IMR-90 (cell line): ENCODE measurements at regions not wholly inside any gene's neighbourhood (a gene's known extent, or its start where the extent isn't known, plus 50 kb on each side); places are given as distances from the start of the nearest gene placed in this dataset.

Source experiments
- ATAC-seq: fragments of 200-7000 bp; cut with Tn5 transposase; 2 replicates; pipeline ENCODE4 v1.9.1; 2020; ENCODE audit warnings: low read depth, mild to moderate bottlenecking, moderate library complexity
- BruUV-seq: library from RNA; stranded (reverse); fragments of 400-500 nt; replicated peaks from 2 replicates; lab custom pipeline; 2021; lab: Mats Ljungman, UMichigan
- CTCF ChIA-PET: fragments of 300-600 bp; formaldehyde crosslinking; extraction: SDS; loops from one replicate; lab custom pipeline; 2021; ENCODE audit warnings: antibody characterized with exemption; lab: Yijun Ruan, JAX
- POLR2A ChIA-PET: fragments of 300-600 bp; sonication (Branson Sonifier 250); formaldehyde crosslinking; loops from one replicate; lab custom pipeline; 2022; ENCODE audit warnings: antibody characterized with exemption; ENCODE audit not compliant: unreplicated experiment; lab: Charles Lee
- DNase-seq: peaks from one replicate; pipeline ENCODE4 v3.0.0; 2013
- H2AFZ ChIP-seq: replicated peaks from 2 replicates; pipeline ENCODE3; 2013; ENCODE audit warnings: low read length, mild to moderate bottlenecking; ENCODE audit not compliant: poor library complexity
- H2AK5ac ChIP-seq: 2 replicates; pipeline ENCODE4 v1.6.1; 2013; ENCODE audit warnings: low read depth, low read length, inconsistent platforms
- H2AK9ac ChIP-seq: replicated peaks from 2 replicates; pipeline ENCODE3; 2013; ENCODE audit warnings: mild to moderate bottlenecking, low read depth, low read length, moderate library complexity; ENCODE audit not compliant: poor library complexity
- H2BK120ac ChIP-seq: 2 replicates; pipeline ENCODE4 v1.6.1; 2013; ENCODE audit warnings: low read depth, low read length, inconsistent platforms
- H2BK15ac ChIP-seq: 3 replicates; pipeline ENCODE4 v1.6.1; 2013; ENCODE audit warnings: low read depth, low read length, inconsistent platforms
- H2BK20ac ChIP-seq: 2 replicates; pipeline ENCODE4 v1.6.1; 2013; ENCODE audit warnings: low read depth, mild to moderate bottlenecking, inconsistent platforms, low read length, moderate library complexity
- H2BK5ac ChIP-seq: 2 replicates; pipeline ENCODE4 v1.6.1; 2013; ENCODE audit warnings: mild to moderate bottlenecking, low read depth, low read length, inconsistent platforms; ENCODE audit not compliant: poor library complexity, severe bottlenecking
- H3K14ac ChIP-seq: replicated peaks from 2 replicates; pipeline ENCODE4 v1.6.1; 2013; ENCODE audit warnings: low read depth, low read length, inconsistent platforms
- H3K18ac ChIP-seq: 2 replicates; pipeline ENCODE4 v1.6.1; 2013; ENCODE audit warnings: low read depth, low read length, control low read depth
- H3K23ac ChIP-seq: 2 replicates; pipeline ENCODE4 v1.6.1; 2013; ENCODE audit warnings: low read depth, low read length, inconsistent platforms
- H3K27ac ChIP-seq: 2 replicates; pipeline ENCODE4 v1.5.1; 2013; ENCODE audit warnings: mild to moderate bottlenecking, control low read depth, low read length; ENCODE audit not compliant: insufficient read depth
- H3K27me3 ChIP-seq: 2 replicates; pipeline ENCODE4 v1.6.1; 2013; ENCODE audit warnings: low read length; ENCODE audit not compliant: control insufficient read depth, insufficient read depth
- H3K36me3 ChIP-seq: 2 replicates; pipeline ENCODE4 v1.6.1; 2013; ENCODE audit warnings: low read length, mixed read lengths; ENCODE audit not compliant: control insufficient read depth, insufficient read depth
- H3K4ac ChIP-seq: 2 replicates; pipeline ENCODE4 v1.6.1; 2013; ENCODE audit warnings: low read depth, low read length, inconsistent platforms
- H3K4me1 ChIP-seq: 2 replicates; pipeline ENCODE4 v1.6.1; 2013; ENCODE audit warnings: low read length, mixed read lengths; ENCODE audit not compliant: control insufficient read depth, insufficient read depth
- H3K4me2 ChIP-seq: 2 replicates; pipeline ENCODE4 v1.6.1; 2013; ENCODE audit warnings: low read depth, mild to moderate bottlenecking, control low read depth, low read length, moderate library complexity
- H3K4me3 ChIP-seq: 2 replicates; pipeline ENCODE4 v1.5.1; 2013; ENCODE audit warnings: low read depth, mild to moderate bottlenecking, control low read depth, low read length, moderate library complexity; ENCODE audit not compliant: insufficient read depth
- H3K56ac ChIP-seq: 2 replicates; pipeline ENCODE4 v1.6.1; 2013; ENCODE audit warnings: low read length, inconsistent platforms; ENCODE audit not compliant: insufficient read depth; ENCODE audit errors: extremely low read depth
- H3K79me1 ChIP-seq, 2 experiments: 2 replicates each; pipeline ENCODE4 v1.6.1; 2013; ENCODE audit warnings: low read length in 2 of 2, inconsistent platforms in 1 of 2, low read depth in 1 of 2
- H3K9ac ChIP-seq: 2 replicates; pipeline ENCODE4 v1.6.1; 2013; ENCODE audit warnings: low read depth, low read length, control low read depth
- H3K9me1 ChIP-seq: 2 replicates; pipeline ENCODE4 v1.6.1; 2013; ENCODE audit warnings: low read length, inconsistent platforms; ENCODE audit not compliant: insufficient read depth
- H3K9me3 ChIP-seq: 2 replicates; pipeline ENCODE4 v1.6.1; 2013; ENCODE audit warnings: low read length; ENCODE audit not compliant: control insufficient read depth, insufficient read depth
- H4K20me1 ChIP-seq: 2 replicates; pipeline ENCODE4 v1.6.1; 2013; ENCODE audit warnings: low read length, inconsistent platforms; ENCODE audit not compliant: insufficient read depth
- H4K5ac ChIP-seq: 2 replicates; pipeline ENCODE4 v1.6.1; 2013; ENCODE audit warnings: mild to moderate bottlenecking, low read depth, low read length, control low read depth
- H4K8ac ChIP-seq, 2 experiments: 2 replicates each; pipeline ENCODE4 v1.6.1; 2013; ENCODE audit warnings: low read depth in 2 of 2, low read length in 2 of 2, control low read depth in 1 of 2, inconsistent platforms in 1 of 2
- H4K91ac ChIP-seq: 2 replicates; pipeline ENCODE4 v1.6.1; 2013; ENCODE audit warnings: low read depth, low read length, inconsistent platforms; ENCODE audit not compliant: insufficient read depth
- BHLHE40 ChIP-seq: fragments of 150-350 bp; IDR thresholded peaks from 2 replicates; pipeline ENCODE4 v1.6.1; 2016; ENCODE audit warnings: mild to moderate bottlenecking, low read depth, low read length
- CEBPB ChIP-seq: IDR thresholded peaks from 2 replicates; pipeline ENCODE4 v1.6.1; 2012; ENCODE audit warnings: low read depth, low read length, improper control_type of control experiment
- ELK1 ChIP-seq: fragments of 150-350 bp; IDR thresholded peaks from 2 replicates; pipeline ENCODE4 v1.6.1; 2016; ENCODE audit warnings: low read depth, mild to moderate bottlenecking, low read length, moderate library complexity, borderline replicate concordance
- FOS ChIP-seq: fragments of 150-350 bp; IDR thresholded peaks from 2 replicates; pipeline ENCODE4 v1.6.1; 2016; ENCODE audit warnings: low read depth, low read length
- MXI1 ChIP-seq: IDR thresholded peaks from 2 replicates; pipeline ENCODE4 v1.6.1; 2012; ENCODE audit warnings: low read depth, mild to moderate bottlenecking, low read length, moderate library complexity, borderline replicate concordance
- NFE2L2 ChIP-seq: fragments of 150-350 bp; IDR thresholded peaks from 2 replicates; pipeline ENCODE4 v1.6.1; 2016; ENCODE audit warnings: low read depth, mild to moderate bottlenecking, low read length
- POLR2A ChIP-seq: IDR thresholded peaks from 2 replicates; pipeline ENCODE4 v1.6.1; 2012; ENCODE audit warnings: mild to moderate bottlenecking, low read depth, low read length
- RAD21 ChIP-seq: IDR thresholded peaks from 2 replicates; pipeline ENCODE4 v1.6.1; 2012; ENCODE audit warnings: low read length, improper control_type of control experiment
- RCOR1 ChIP-seq: IDR thresholded peaks from 2 replicates; pipeline ENCODE4 v1.6.1; 2012; ENCODE audit warnings: mild to moderate bottlenecking, low read length, improper control_type of control experiment; ENCODE audit not compliant: insufficient replicate concordance
- RFX5 ChIP-seq: IDR thresholded peaks from 2 replicates; pipeline ENCODE4 v1.8.0; 2012; ENCODE audit warnings: low read depth, mild to moderate bottlenecking, low read length, moderate library complexity
- SMC3 ChIP-seq: fragments of 150-350 bp; IDR thresholded peaks from 2 replicates; pipeline ENCODE4 v1.6.1; 2016; ENCODE audit warnings: low read depth, mild to moderate bottlenecking, antibody characterized with exemption, low read length, moderate library complexity
- USF2 ChIP-seq: fragments of 150-350 bp; IDR thresholded peaks from 2 replicates; pipeline ENCODE4 v1.6.1; 2017; ENCODE audit warnings: mild to moderate bottlenecking, antibody characterized with exemption, low read length, low read depth
- WGBS, 2 experiments: methylation state at CpG; one replicate each; pipeline versions ENCODE4 v1.1.5 to v1.1.7; 2013; ENCODE audit warnings: missing lambda C conversion rate in 2 of 2; ENCODE audit not compliant: insufficient read length in 1 of 2; ENCODE audit errors: extremely low coverage in 2 of 2; 5-methylcytosine and 5-hydroxymethylcytosine counted together
- dilution Hi-C: fragments of 300-500 bp; cut with HindIII; formaldehyde crosslinking; loops from one replicate; pipeline ENCODE4 v1.14.3; 2018; ENCODE audit warnings: low sequenced_read_pairs; ENCODE audit not compliant: unreplicated experiment
- in situ Hi-C: fragments of 300-500 bp; cut with MboI; formaldehyde crosslinking; loops from 3 replicates; pipeline ENCODE4 v1.14.3; 2019; ENCODE audit warnings: low sequenced_read_pairs, inconsistent platforms, mixed read lengths
- intact Hi-C: fragments of 100-400 bp; cut with micrococcal nuclease; formaldehyde crosslinking; loops from 2 replicates; pipeline ENCODE4 v1.10.0; 2022

- BruUV-seq: no TSS peak
- H2AK5ac ChIP-seq: no peak overlapping the region
- H3K18ac ChIP-seq: no peak overlapping the region
- H4K5ac ChIP-seq: no peak overlapping the region
- no peak for TF ChIP-seq RCOR1
- no peak for TF ChIP-seq FOS
- TF ChIP-seq RFX5: no peak
- no peak for TF ChIP-seq USF2
- no peak for TF ChIP-seq BHLHE40
- TF ChIP-seq ELK1: no peak
- no peak for TF ChIP-seq MXI1
- TF ChIP-seq POLR2A: no peak
- no peak for TF ChIP-seq SMC3
- TF ChIP-seq RAD21: no peak
- no peak for TF ChIP-seq CEBPB
- TF ChIP-seq NFE2L2: no peak
- H3K27me3 ChIP-seq: no peaks in the 10 kb centered on the region
- H3K9me1 ChIP-seq: no peaks in the 10 kb centered on the region; the same call in 1 of the 2 replicates
- no peak for DNase-seq
- no peak overlapping the region for H3K9ac ChIP-seq
- H4K8ac ChIP-seq: no peak overlapping the region
- H2BK20ac ChIP-seq: no peak overlapping the region
- H2BK120ac ChIP-seq: no peak overlapping the region
- no peaks in the 10 kb centered on the region for H3K79me1 ChIP-seq
- H3K27ac ChIP-seq: no peak overlapping the region
- peaks cover 7% of the 10 kb centered on the region for H3K4me1 ChIP-seq
- no peak overlapping the region for H3K23ac ChIP-seq
- H2AK9ac ChIP-seq: no peak overlapping the region
- ChIA-PET CTCF (no interaction called here), POLR2A (no interaction called here)
- in situ Hi-C loops: no loop called here
- H2AFZ ChIP-seq: no peak overlapping the region
- H4K20me1 ChIP-seq: no peaks in the 10 kb centered on the region
- no peak overlapping the region for H3K4me2 ChIP-seq
- no peak overlapping the region for H3K4ac ChIP-seq
- H3K14ac ChIP-seq: no peak overlapping the region
- no peaks in the 10 kb centered on the region for H3K36me3 ChIP-seq
- H3K4me3 ChIP-seq: no peak overlapping the region
- dilution Hi-C loops: no loop called here
- intact Hi-C loops: no loop called here
- no peak overlapping the region for H4K91ac ChIP-seq
- H3K9me3 ChIP-seq: no peaks in the 10 kb centered on the region
- H3K56ac ChIP-seq: no peak overlapping the region
- no peak for ATAC-seq
- H2BK5ac ChIP-seq: no peak overlapping the region
- no peak overlapping the region for H2BK15ac ChIP-seq
- 80% methylated on average over 1 of the region's 2 CpGs; no CpG with 5 or more reads in 1 of the 2 experiments for WGBS, 2 experiments
Observed at GRCh38 chr6:7471171-7471570, 70.3 kb upstream of the DSP start.
